DOHH2 (cell line): ENCODE measurements at regions not wholly inside any gene's neighbourhood (a gene's known extent, or its start where the extent isn't known, plus 50 kb on each side); places are given as distances from the start of the nearest gene placed in this dataset.

Experiments
- H3F3A ChIP-seq: fragments of 200-600 bp; sonication (generic), shearing (Covaris generic); 2 replicates; pipeline ENCODE4 v1.6.0; 2016; ENCODE audit warnings: antibody characterized with exemption, mild to moderate bottlenecking; ENCODE audit not compliant: control insufficient read depth, insufficient read depth
- H3K27ac ChIP-seq: fragments of 200-600 bp; sonication (generic); 2 replicates; pipeline ENCODE4 v1.5.1; 2014; ENCODE audit warnings: low read depth, mild to moderate bottlenecking, low read length, moderate library complexity
- H3K27me3 ChIP-seq: fragments of 200-600 bp; sonication (generic); 2 replicates; pipeline ENCODE4 v1.6.1; 2014; ENCODE audit warnings: mild to moderate bottlenecking, low read length, mixed read lengths; ENCODE audit not compliant: control insufficient read depth
- H3K36me3 ChIP-seq: fragments of 200-600 bp; sonication (generic); 2 replicates; pipeline ENCODE4 v1.6.1; 2014; ENCODE audit warnings: mild to moderate bottlenecking, low read length, moderate library complexity, mixed read lengths; ENCODE audit not compliant: control insufficient read depth
- H3K4me1 ChIP-seq: fragments of 200-600 bp; sonication (generic); 2 replicates; pipeline ENCODE4 v1.6.1; 2014; ENCODE audit warnings: mild to moderate bottlenecking, low read length, mixed read lengths; ENCODE audit not compliant: control insufficient read depth
- H3K4me2 ChIP-seq: fragments of 200-600 bp; sonication (generic); 2 replicates; pipeline ENCODE4 v1.6.0; 2014; ENCODE audit warnings: mild to moderate bottlenecking, low read length, moderate library complexity
- H3K4me3 ChIP-seq: fragments of 200-600 bp; sonication (generic); 2 replicates; pipeline ENCODE4 v1.5.1; 2014; ENCODE audit warnings: mild to moderate bottlenecking, low read length, mixed read lengths
- H3K79me2 ChIP-seq: fragments of 200-600 bp; sonication (generic); 2 replicates; pipeline ENCODE4 v1.6.1; 2014; ENCODE audit warnings: mild to moderate bottlenecking, low read length, mixed read lengths; ENCODE audit not compliant: control insufficient read depth
- H3K9me2 ChIP-seq: fragments of 200-600 bp; sonication (generic); replicated peaks from 2 replicates; pipeline ENCODE4 v1.6.1; 2014; ENCODE audit warnings: mild to moderate bottlenecking, low read length, mixed read lengths; ENCODE audit not compliant: control insufficient read depth
- H3K9me3 ChIP-seq: fragments of 200-600 bp; sonication (generic); 2 replicates; pipeline ENCODE4 v1.6.1; 2014; ENCODE audit warnings: antibody characterized with exemption, low read length, mixed read lengths; ENCODE audit not compliant: control insufficient read depth, insufficient read depth
- H4K20me1 ChIP-seq: fragments of 200-600 bp; sonication (generic); 2 replicates; pipeline ENCODE4 v1.6.0; 2014; ENCODE audit warnings: low read depth, mild to moderate bottlenecking, antibody characterized with exemption, low read length, moderate library complexity; ENCODE audit not compliant: control insufficient read depth, insufficient read depth
- CTCF ChIP-seq: fragments of 200-600 bp; sonication (generic); IDR thresholded peaks from one replicate; pipeline ENCODE4 v1.5.1; 2014; ENCODE audit warnings: antibody characterized with exemption, mild to moderate bottlenecking, low read depth, low read length; ENCODE audit not compliant: poor library complexity, severe bottlenecking
- EZH2phosphoT487 ChIP-seq: fragments of 200-600 bp; sonication (generic); IDR thresholded peaks from 2 replicates; pipeline ENCODE4 v1.6.1; 2017; ENCODE audit warnings: borderline replicate concordance, mild to moderate bottlenecking, antibody characterized with exemption, low read length, moderate library complexity, mixed read lengths

DNA sequence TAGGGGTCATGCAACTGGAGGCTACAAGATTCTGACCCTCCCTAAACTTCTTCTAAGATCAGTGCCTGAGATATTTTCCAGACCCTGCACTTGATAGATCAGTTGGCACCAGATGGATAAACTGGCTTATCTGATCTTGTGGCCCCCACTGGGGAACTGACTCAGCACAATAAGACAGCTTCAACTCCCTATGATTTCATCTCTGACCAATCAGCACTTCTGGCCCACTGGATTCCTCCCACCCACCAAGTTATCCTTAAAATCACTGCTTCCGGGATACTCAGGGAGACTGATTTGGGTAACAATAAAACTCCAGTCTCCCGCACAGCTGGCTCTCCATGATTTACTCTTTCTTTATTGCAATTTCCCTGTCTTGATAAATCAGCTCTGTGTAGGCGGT is 2180.4 kb upstream of the WWC1 start:
- no peaks in the 10 kb centered on the region for H3K9me3 ChIP-seq
- no peak for TF ChIP-seq EZH2phosphoT487
- no peak for TF ChIP-seq CTCF
- no peaks in the 10 kb centered on the region for H4K20me1 ChIP-seq
- no peak overlapping the region for H3K27ac ChIP-seq
- H3K4me3 ChIP-seq = no peak overlapping the region
- no peak overlapping the region for H3K4me2 ChIP-seq
- no peaks in the 10 kb centered on the region for H3K79me2 ChIP-seq
- H3K4me1 ChIP-seq = no peaks in the 10 kb centered on the region
- H3F3A ChIP-seq = no peaks in the 10 kb centered on the region
- H3K27me3 ChIP-seq = no peaks in the 10 kb centered on the region
- no peaks in the 10 kb centered on the region for H3K9me2 ChIP-seq
- no peaks in the 10 kb centered on the region for H3K36me3 ChIP-seq

GRCh38 chr5:166117072-166118066 is 2174.1 kb upstream of the WWC1 start:
- Histone ChIP-seq H3K27ac (no peak overlapping the region), H3K27me3 (no peaks in the 10 kb centered on the region), H3K36me3 (no peaks in the 10 kb centered on the region), H3K4me3 (no peak overlapping the region), H3K79me2 (no peaks in the 10 kb centered on the region), H4K20me1 (no peaks in the 10 kb centered on the region), H3K4me2 (no peak overlapping the region), H3K4me1 (no peaks in the 10 kb centered on the region), H3K9me3 (no peaks in the 10 kb centered on the region), H3F3A (no peaks in the 10 kb centered on the region), H3K9me2 (no peaks in the 10 kb centered on the region)
- TF ChIP-seq CTCF (no peak), EZH2phosphoT487 (no peak)

GRCh38 chr5:166119506-166119905 is 2171.9 kb upstream of the WWC1 start:
- H3K9me3 ChIP-seq = no peaks in the 10 kb centered on the region
- no peak overlapping the region for H3K27ac ChIP-seq
- no peaks in the 10 kb centered on the region for H3K79me2 ChIP-seq
- no peak overlapping the region for H3K4me2 ChIP-seq
- no peaks in the 10 kb centered on the region for H3K4me1 ChIP-seq
- no peaks in the 10 kb centered on the region for H3F3A ChIP-seq
- no peaks in the 10 kb centered on the region for H4K20me1 ChIP-seq
- H3K27me3 ChIP-seq = no peaks in the 10 kb centered on the region
- H3K36me3 ChIP-seq = no peaks in the 10 kb centered on the region
- H3K9me2 ChIP-seq = no peaks in the 10 kb centered on the region
- H3K4me3 ChIP-seq = no peak overlapping the region
- no peak for TF ChIP-seq CTCF
- TF ChIP-seq EZH2phosphoT487 = no peak
